ENCODE measurements at regions not wholly inside any gene's neighbourhood (a gene's known extent, or its start where the extent isn't known, plus 50 kb on each side); places are given as distances from the start of the nearest gene placed in this dataset.

- TF ChIP-seq, protein P1, sequence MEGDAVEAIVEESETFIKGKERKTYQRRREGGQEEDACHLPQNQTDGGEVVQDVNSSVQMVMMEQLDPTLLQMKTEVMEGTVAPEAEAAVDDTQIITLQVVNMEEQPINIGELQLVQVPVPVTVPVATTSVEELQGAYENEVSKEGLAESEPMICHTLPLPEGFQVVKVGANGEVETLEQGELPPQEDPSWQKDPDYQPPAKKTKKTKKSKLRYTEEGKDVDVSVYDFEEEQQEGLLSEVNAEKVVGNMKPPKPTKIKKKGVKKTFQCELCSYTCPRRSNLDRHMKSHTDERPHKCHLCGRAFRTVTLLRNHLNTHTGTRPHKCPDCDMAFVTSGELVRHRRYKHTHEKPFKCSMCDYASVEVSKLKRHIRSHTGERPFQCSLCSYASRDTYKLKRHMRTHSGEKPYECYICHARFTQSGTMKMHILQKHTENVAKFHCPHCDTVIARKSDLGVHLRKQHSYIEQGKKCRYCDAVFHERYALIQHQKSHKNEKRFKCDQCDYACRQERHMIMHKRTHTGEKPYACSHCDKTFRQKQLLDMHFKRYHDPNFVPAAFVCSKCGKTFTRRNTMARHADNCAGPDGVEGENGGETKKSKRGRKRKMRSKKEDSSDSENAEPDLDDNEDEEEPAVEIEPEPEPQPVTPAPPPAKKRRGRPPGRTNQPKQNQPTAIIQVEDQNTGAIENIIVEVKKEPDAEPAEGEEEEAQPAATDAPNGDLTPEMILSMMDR (IDR thresholded peaks at IDR 0.05): no peak
- ATAC-seq (no peak), FAIRE-seq (no peak), DNase-seq (no peak)
- intact Hi-C loops (cut with DNase I): no loop called here
- WGBS, 2 donors: 64 to 67% methylated on average over 6 of the region's 6 CpGs
- no peaks in the 10 kb centered on the region for H3K27me3 ChIP-seq
- no peaks in the 10 kb centered on the region for H3K9me3 ChIP-seq
- no peaks in the 10 kb centered on the region for H3K4me1 ChIP-seq
- H3K27ac ChIP-seq: no peak overlapping the region
- H3K36me3 ChIP-seq: no peaks in the 10 kb centered on the region
- H3K4me3 ChIP-seq: no peak overlapping the region
Observed at GRCh38 chr18:3358310-3358709, 91.7 kb upstream of the TGIF1 start.

GRCh38 chr18:3360211-3360610 is 89.8 kb upstream of the TGIF1 start:
- intact Hi-C loops (cut with DNase I): no loop called here
- Histone ChIP-seq H3K4me3 (no peak overlapping the region), H3K27me3 (no peaks in the 10 kb centered on the region), H3K9me3 (no peaks in the 10 kb centered on the region), H3K4me1 (no peaks in the 10 kb centered on the region), H3K36me3 (no peaks in the 10 kb centered on the region), H3K27ac (no peak overlapping the region)
- no peak for ATAC-seq
- no peak for FAIRE-seq
- DNase-seq: no peak
- 79 to 83% methylated on average over 15 of the region's 15 CpGs for WGBS, 2 donors
- TF ChIP-seq, protein P1 (IDR thresholded peaks at IDR 0.05): no peak

GRCh38 chr18:3367491-3368091 is 82.4 kb upstream of the TGIF1 start:
- no peaks in the 10 kb centered on the region for H3K4me1 ChIP-seq
- 68 to 75% methylated on average over 5 of the region's 5 CpGs for WGBS, 2 donors
- TF ChIP-seq, protein P1 (IDR thresholded peaks at IDR 0.05): no peak
- no peak for DNase-seq
- no peaks in the 10 kb centered on the region for H3K36me3 ChIP-seq
- no peak overlapping the region for H3K27ac ChIP-seq
- FAIRE-seq: no peak
- no peak overlapping the region for H3K4me3 ChIP-seq
- H3K9me3 ChIP-seq: no peaks in the 10 kb centered on the region
- intact Hi-C loops (cut with DNase I): no loop called here
- no peak for ATAC-seq
- no peaks in the 10 kb centered on the region for H3K27me3 ChIP-seq

- FAIRE-seq: no peak
Observed at GRCh38 chr18:3368193-3368592, 81.8 kb upstream of the TGIF1 start.

DNA sequence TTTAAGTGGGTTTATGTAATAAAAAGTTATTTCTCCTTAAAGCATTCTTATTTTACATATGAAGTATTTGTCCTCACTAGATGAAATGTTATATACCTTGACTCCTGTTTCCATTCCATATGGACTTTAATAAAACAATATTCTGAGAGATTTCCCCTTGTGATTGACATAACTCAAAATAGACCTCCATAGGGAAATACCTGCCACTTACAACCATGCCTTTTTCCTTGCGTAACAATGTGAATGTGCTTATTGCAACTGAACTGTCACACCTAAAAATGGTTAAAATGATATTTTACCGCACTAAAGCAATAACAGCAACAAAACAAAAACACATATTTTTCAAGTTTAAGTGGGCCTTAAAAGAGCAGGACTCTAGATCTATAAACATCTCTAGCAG is 70.3 kb upstream of the TGIF1 start:
- WGBS, 2 donors: 93% methylated on average over 2 of the region's 2 CpGs
- no peak for ATAC-seq
- intact Hi-C loops (cut with DNase I): no loop called here
- no peaks in the 10 kb centered on the region for H3K9me3 ChIP-seq
- no peak overlapping the region for H3K4me3 ChIP-seq
- no peak overlapping the region for H3K27ac ChIP-seq
- no peaks in the 10 kb centered on the region for H3K27me3 ChIP-seq
- no peak for FAIRE-seq
- TF ChIP-seq, protein P1 (IDR thresholded peaks at IDR 0.05): no peak
- no peaks in the 10 kb centered on the region for H3K36me3 ChIP-seq
- DNase-seq: no peak
- no peaks in the 10 kb centered on the region for H3K4me1 ChIP-seq

More at GRCh38 chr18:3368193-3368592, 81.8 kb upstream of the TGIF1 start:
- ATAC-seq: no peak
- Histone ChIP-seq H3K27ac (no peak overlapping the region), H3K4me1 (no peaks in the 10 kb centered on the region), H3K27me3 (no peaks in the 10 kb centered on the region), H3K4me3 (no peak overlapping the region), H3K9me3 (no peaks in the 10 kb centered on the region), H3K36me3 (no peaks in the 10 kb centered on the region)
- WGBS, 2 donors: 78 to 83% methylated on average over 1 of the region's 1 CpG
- TF ChIP-seq, protein P1 (IDR thresholded peaks at IDR 0.05): no peak
- intact Hi-C loops (cut with DNase I): no loop called here
- DNase-seq: no peak

Data from pancreas (tissue), 10 donors.